Thoracic aorta (tissue), 2 donors: ENCODE measurements at regions not wholly inside any gene's neighbourhood (a gene's known extent, or its start where the extent isn't known, plus 50 kb on each side); places are given as distances from the start of the nearest gene placed in this dataset.

ENCODE experiments used
- ATAC-seq: fragments of 150-250 bp; one replicate; pipeline ENCODE4 v1.8.0; 2017; ENCODE audit warnings: low read depth; ENCODE audit not compliant: insufficient number of reproducible peaks, low FRiP score
- DNase-seq: peaks from one replicate; pipeline ENCODE4 v3.0.0-alpha.2; 2020; ENCODE audit warnings: low spot score
- H3K27ac ChIP-seq, 2 donors: fragments of 200-600 bp; sonication (generic); 1 replicate in 1 of 2; 2 replicates in 1 of 2; pipeline ENCODE4 v1.5.1; 2016; ENCODE audit warnings: mild to moderate bottlenecking in 2 of 2, moderate library complexity in 2 of 2
- H3K27me3 ChIP-seq: fragments of 200-600 bp; sonication (generic); replicated peaks from 2 replicates; pipeline ENCODE4 v1.6.0; 2016; ENCODE audit warnings: mild to moderate bottlenecking; ENCODE audit not compliant: insufficient read depth
- H3K36me3 ChIP-seq: fragments of 200-600 bp; sonication (generic); one replicate; pipeline ENCODE4 v1.5.1; 2016
- H3K4me1 ChIP-seq, 2 donors: fragments of 200-600 bp; sonication (generic); 1 replicate in 1 of 2; 2 replicates in 1 of 2; pipeline versions ENCODE4 v1.5.1 to v1.6.0; 2016; ENCODE audit warnings: low read depth in 2 of 2, mild to moderate bottlenecking in 1 of 2; ENCODE audit not compliant: control insufficient read depth in 1 of 2
- H3K4me3 ChIP-seq: fragments of 200-600 bp; sonication (generic); 2 replicates; pipeline ENCODE4 v1.5.1; 2016; ENCODE audit warnings: mild to moderate bottlenecking
- H3K9me3 ChIP-seq: fragments of 200-600 bp; sonication (generic); 2 replicates; pipeline ENCODE4 v1.5.1; 2016
- CTCF ChIP-seq: fragments of 200-600 bp; sonication (generic); IDR thresholded peaks from one replicate; pipeline ENCODE4 v1.5.1; 2019; ENCODE audit warnings: antibody characterized with exemption

- DNase-seq: no peak
These were observed 366.9 kb downstream of the S1PR1 start for GRCh38 chr1:101603726-101604125.

GRCh38 chr1:101605878-101606277 is 369.1 kb downstream of the S1PR1 start:
- no peak for TF ChIP-seq CTCF
- Histone ChIP-seq H3K27ac (no peak overlapping the region), H3K9me3 (no peaks in the 10 kb centered on the region), H3K4me3 (no peak overlapping the region), H3K27me3 (no peaks in the 10 kb centered on the region), H3K36me3 (no peaks in the 10 kb centered on the region), H3K4me1 (no peaks in the 10 kb centered on the region)
- DNase-seq (no peak), ATAC-seq (no peak)

More at GRCh38 chr1:101603726-101604125, 366.9 kb downstream of the S1PR1 start:
- no peak for TF ChIP-seq CTCF
- Histone ChIP-seq H3K4me3 (no peak overlapping the region), H3K4me1 (no peaks in the 10 kb centered on the region), H3K9me3 (no peaks in the 10 kb centered on the region), H3K36me3 (no peaks in the 10 kb centered on the region), H3K27ac (no peak overlapping the region), H3K27me3 (no peaks in the 10 kb centered on the region)
- ATAC-seq: no peak

- no peak for DNase-seq
- Histone ChIP-seq H3K4me1 (no peaks in the 10 kb centered on the region), H3K27ac (no peak overlapping the region), H3K9me3 (no peaks in the 10 kb centered on the region), H3K36me3 (no peaks in the 10 kb centered on the region), H3K27me3 (no peaks in the 10 kb centered on the region), H3K4me3 (no peak overlapping the region)
- TF ChIP-seq CTCF: no peak
- no peak for ATAC-seq
These were observed 376.7 kb downstream of the S1PR1 start for GRCh38 chr1:101613546-101613945.

GRCh38 chr1:101618900-101619299 is 377.8 kb downstream of the OLFM3 start:
- no peaks in the 10 kb centered on the region for H3K4me1 ChIP-seq
- no peaks in the 10 kb centered on the region for H3K36me3 ChIP-seq
- no peak for DNase-seq
- H3K9me3 ChIP-seq: no peaks in the 10 kb centered on the region
- no peak for TF ChIP-seq CTCF
- H3K27ac ChIP-seq: no peak overlapping the region
- no peaks in the 10 kb centered on the region for H3K27me3 ChIP-seq
- H3K4me3 ChIP-seq: no peak overlapping the region
- ATAC-seq: no peak

- no peaks in the 10 kb centered on the region for H3K27me3 ChIP-seq
- no peaks in the 10 kb centered on the region for H3K9me3 ChIP-seq
- TF ChIP-seq CTCF: no peak
- H3K36me3 ChIP-seq: no peaks in the 10 kb centered on the region
- H3K27ac ChIP-seq: no peak overlapping the region
- no peak overlapping the region for H3K4me3 ChIP-seq
- ATAC-seq (no peak), DNase-seq (no peak)
- no peaks in the 10 kb centered on the region for H3K4me1 ChIP-seq
These were observed 364.0 kb downstream of the OLFM3 start for GRCh38 chr1:101632548-101633272.
